ENCODE measurements at regions not wholly inside any gene's neighbourhood (a gene's known extent, or its start where the extent isn't known, plus 50 kb on each side); places are given as distances from the start of the nearest gene placed in this dataset.
"Not testable (repeated sequence)": the region's sequence is repeated elsewhere in the genome, so short reads cannot be mapped to it uniquely, and the experiment has no call there.

DNA sequence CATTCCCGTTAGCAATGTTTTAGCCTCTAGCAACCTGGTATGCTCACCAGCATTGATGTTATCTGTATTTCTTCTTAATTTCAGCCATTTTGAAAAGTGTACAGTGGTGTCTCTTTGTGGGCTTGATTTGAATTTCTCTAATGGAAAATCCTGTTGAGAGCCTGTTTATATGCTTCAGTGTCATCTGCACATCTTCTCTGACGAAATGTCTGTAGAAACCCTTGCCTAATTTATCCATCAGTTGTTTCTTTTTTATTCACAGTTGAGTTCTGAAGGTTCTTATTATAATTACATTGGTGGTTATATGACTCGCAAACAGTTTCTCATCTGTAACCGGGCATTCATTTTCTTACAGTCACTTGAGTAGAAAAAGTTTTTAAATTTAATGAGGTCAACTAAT is 1195.5 kb downstream of the TMEM121 start:
- not testable (repeated sequence) for TF ChIP-seq POLR2AphosphoS5 (IDR thresholded peaks at IDR 0.05; ENCODE audit: insufficient read depth in 1 of 2, low read depth in 1 of 2); POLR2A (IDR thresholded peaks at IDR 0.05)
- TF ChIP-seq, protein P1, sequence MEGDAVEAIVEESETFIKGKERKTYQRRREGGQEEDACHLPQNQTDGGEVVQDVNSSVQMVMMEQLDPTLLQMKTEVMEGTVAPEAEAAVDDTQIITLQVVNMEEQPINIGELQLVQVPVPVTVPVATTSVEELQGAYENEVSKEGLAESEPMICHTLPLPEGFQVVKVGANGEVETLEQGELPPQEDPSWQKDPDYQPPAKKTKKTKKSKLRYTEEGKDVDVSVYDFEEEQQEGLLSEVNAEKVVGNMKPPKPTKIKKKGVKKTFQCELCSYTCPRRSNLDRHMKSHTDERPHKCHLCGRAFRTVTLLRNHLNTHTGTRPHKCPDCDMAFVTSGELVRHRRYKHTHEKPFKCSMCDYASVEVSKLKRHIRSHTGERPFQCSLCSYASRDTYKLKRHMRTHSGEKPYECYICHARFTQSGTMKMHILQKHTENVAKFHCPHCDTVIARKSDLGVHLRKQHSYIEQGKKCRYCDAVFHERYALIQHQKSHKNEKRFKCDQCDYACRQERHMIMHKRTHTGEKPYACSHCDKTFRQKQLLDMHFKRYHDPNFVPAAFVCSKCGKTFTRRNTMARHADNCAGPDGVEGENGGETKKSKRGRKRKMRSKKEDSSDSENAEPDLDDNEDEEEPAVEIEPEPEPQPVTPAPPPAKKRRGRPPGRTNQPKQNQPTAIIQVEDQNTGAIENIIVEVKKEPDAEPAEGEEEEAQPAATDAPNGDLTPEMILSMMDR (IDR thresholded peaks at IDR 0.05), result not testable (repeated sequence)
